ENCODE measurements at regions not wholly inside any gene's neighbourhood (a gene's known extent, or its start where the extent isn't known, plus 50 kb on each side); places are given as distances from the start of the nearest gene placed in this dataset.

GRCh38 chr12:103181366-103182152 is 224.1 kb downstream of the ASCL1 start:
- DNase-seq (ENCODE audit: low spot score) = no peak

- no peak for DNase-seq (ENCODE audit: low spot score)
These were observed 224.8 kb downstream of the ASCL1 start for GRCh38 chr12:103182299-103182698.

GRCh38 chr12:103196467-103196866 is 239.0 kb downstream of the ASCL1 start:
- DNase-seq (ENCODE audit: low spot score) = no peak

GRCh38 chr12:103197725-103198388 is 240.4 kb downstream of the ASCL1 start:
- no peak for DNase-seq (ENCODE audit: low spot score)

- no peak for DNase-seq (ENCODE audit: low spot score)
These were observed 241.0 kb downstream of the ASCL1 start for GRCh38 chr12:103198499-103198898.

- no peak for DNase-seq (ENCODE audit: low spot score)
These were observed 248.4 kb downstream of the ASCL1 start for GRCh38 chr12:103205906-103206305.

GRCh38 chr12:103207936-103208335 is 250.5 kb downstream of the ASCL1 start:
- peak; percentile 59 for DNase-seq (ENCODE audit: low spot score)

GRCh38 chr12:103241184-103241583 is 254.6 kb downstream of the C12orf42 start:
- DNase-seq (ENCODE audit: low spot score) = no peak

- DNase-seq (ENCODE audit: low spot score) = no peak
These were observed 251.2 kb downstream of the C12orf42 start for GRCh38 chr12:103244596-103244995.

GRCh38 chr12:103247531-103247930 is 248.2 kb downstream of the C12orf42 start:
- DNase-seq (ENCODE audit: low spot score) = no peak

- no peak for DNase-seq (ENCODE audit: low spot score)
These were observed 246.2 kb downstream of the C12orf42 start for GRCh38 chr12:103249607-103250006.

- no peak for DNase-seq (ENCODE audit: low spot score)
These were observed 245.3 kb downstream of the C12orf42 start for GRCh38 chr12:103250487-103250886.

Measured in SK-N-DZ (cell line).